A549 (cell line): ENCODE measurements at regions not wholly inside any gene's neighbourhood (a gene's known extent, or its start where the extent isn't known, plus 50 kb on each side); places are given as distances from the start of the nearest gene placed in this dataset.

Experiments
- ATAC-seq, 2 experiments: fragments of 200-7000 bp in 1 of 2; fragments of >200 bp in 1 of 2; cut with Nextera tagmentation in 1 of 2; cut with Tn5 transposase in 1 of 2; 3 replicates each; pipeline versions ENCODE4 v1.8.0 to v1.9.1; 2018 to 2020; ENCODE audit warnings: mild to moderate bottlenecking in 1 of 2, moderate library complexity in 1 of 2
- CTCF ChIA-PET: fragments of 300-600 bp; sonication (Branson Sonifier 250); formaldehyde crosslinking; extraction: SDS; loops from one replicate; lab custom pipeline; 2021; ENCODE audit warnings: antibody characterized with exemption, inconsistent platforms; lab: Yijun Ruan, JAX
- POLR2A ChIA-PET: fragments of 350-600 bp; formaldehyde crosslinking; extraction: SDS; loops from one replicate; lab custom pipeline; 2021; ENCODE audit warnings: antibody characterized with exemption, inconsistent platforms; lab: Yijun Ruan, JAX
- DNase-seq, 2 experiments: peaks; one replicate each; pipeline versions ENCODE4 v3.0.0 to v3.0.0-alpha.2; 2011 to 2016; ENCODE audit warnings: low read depth in 1 of 2, low spot score in 1 of 2
- FAIRE-seq: peaks from 2 replicates; lab custom pipeline; 2011; peaks lifted over from hg19 to GRCh38; lab: Jason Lieb, UNC
- H3K27ac ChIP-seq, 2 experiments: fragments of >200 bp; sonication (Bioruptor Twin); formaldehyde crosslinking; 3 replicates each; pipeline ENCODE4 v1.5.1; 2016 to 2017
- H3K4me1 ChIP-seq: fragments of >200 bp; sonication (Bioruptor Twin); formaldehyde crosslinking; 3 replicates; pipeline ENCODE4 v1.6.1; 2016
- H3K4me2 ChIP-seq: fragments of >200 bp; sonication (Bioruptor Twin); formaldehyde crosslinking; 3 replicates; pipeline ENCODE4 v1.6.1; 2016
- H3K4me3 ChIP-seq: fragments of >200 bp; sonication (Bioruptor Twin); formaldehyde crosslinking; 3 replicates; pipeline ENCODE4 v1.5.1; 2016
- H3K9me3 ChIP-seq: fragments of >200 bp; sonication (Bioruptor Twin); formaldehyde crosslinking; 3 replicates; pipeline ENCODE4 v1.6.1; 2016
- BHLHE40 ChIP-seq: IDR thresholded peaks from 2 replicates; pipeline ENCODE4 v1.6.1; 2012; ENCODE audit warnings: low read depth, low read length, inconsistent platforms
- CBX8 ChIP-seq: fragments of 200-600 bp; sonication (generic); IDR thresholded peaks from 2 replicates; pipeline ENCODE4 v1.6.1; 2016
- CEBPB ChIP-seq, 2 experiments: fragments of >200 bp in 1 of 2; sonication (Bioruptor Twin) in 1 of 2; formaldehyde crosslinking in 1 of 2; IDR thresholded peaks; 2 replicates each; pipeline ENCODE4 v1.6.1; 2012 to 2016
- CHD4 ChIP-seq: fragments of 200-600 bp; sonication (generic); IDR thresholded peaks from 2 replicates; pipeline ENCODE4 v1.6.1; 2016; ENCODE audit warnings: antibody characterized with exemption, mild to moderate bottlenecking, borderline replicate concordance
- CTCF ChIP-seq: fragments of >200 bp; sonication (Bioruptor Twin); formaldehyde crosslinking; IDR thresholded peaks from 3 replicates; pipeline ENCODE4 v1.5.1; 2016
- EHF ChIP-seq: fragments of 250-450 bp; sonication (Bioruptor Pico); IDR thresholded peaks from 2 replicates; pipeline ENCODE4 v1.5.0; 2020; ENCODE audit warnings: mild to moderate bottlenecking
- EHMT2 ChIP-seq: fragments of 200-600 bp; sonication (generic); IDR thresholded peaks from 2 replicates; pipeline ENCODE4 v1.6.1; 2016; ENCODE audit warnings: antibody characterized with exemption, low read depth, mild to moderate bottlenecking, moderate library complexity
- ELK1 ChIP-seq: fragments of 150-350 bp; IDR thresholded peaks from 2 replicates; pipeline ENCODE4 v1.6.1; 2014; ENCODE audit warnings: low read depth, mild to moderate bottlenecking, low read length
- FOSL2 ChIP-seq, 2 experiments: fragments of 450-650 bp in 1 of 2; fragments of >200 bp in 1 of 2; sonication (Bioruptor Twin) in 1 of 2; formaldehyde crosslinking; IDR thresholded peaks; 2 replicates each; pipeline versions ENCODE4 v1.5.0 to v1.6.1; 2016 to 2020; ENCODE audit warnings: mild to moderate bottlenecking in 1 of 2, moderate library complexity in 1 of 2
- GATA3 ChIP-seq: IDR thresholded peaks from 2 replicates; pipeline ENCODE4 v1.6.1; 2012; ENCODE audit warnings: borderline replicate concordance
- HMGXB4 ChIP-seq: fragments of 250-450 bp; sonication (Bioruptor Pico); IDR thresholded peaks from 2 replicates; pipeline ENCODE4 v1.5.0; 2021; ENCODE audit warnings: mild to moderate bottlenecking, moderate library complexity, borderline replicate concordance
- HOXB13 ChIP-seq: fragments of 250-450 bp; sonication (Bioruptor Pico); IDR thresholded peaks from 2 replicates; pipeline ENCODE4 v1.5.0; 2020; ENCODE audit warnings: low read depth, mild to moderate bottlenecking, moderate library complexity
- JUNB ChIP-seq: fragments of >200 bp; sonication (Bioruptor Twin); formaldehyde crosslinking; IDR thresholded peaks from 2 replicates; pipeline ENCODE4 v1.6.1; 2016
- KDM1A ChIP-seq: fragments of 200-600 bp; sonication (generic); IDR thresholded peaks from 2 replicates; pipeline ENCODE4 v1.6.1; 2016; ENCODE audit warnings: low read depth, mild to moderate bottlenecking
- KDM5A ChIP-seq: fragments of 200-600 bp; sonication (generic); IDR thresholded peaks from 2 replicates; pipeline ENCODE4 v1.6.1; 2016; ENCODE audit warnings: antibody characterized with exemption, mild to moderate bottlenecking
- MAZ ChIP-seq: fragments of 150-350 bp; IDR thresholded peaks from 2 replicates; pipeline ENCODE4 v1.6.1; 2014; ENCODE audit warnings: antibody characterized with exemption, low read depth, low read length, borderline replicate concordance
- MYC ChIP-seq: IDR thresholded peaks from 2 replicates; pipeline ENCODE4 v1.6.1; 2012; ENCODE audit warnings: mild to moderate bottlenecking, inconsistent platforms, low read length, improper control_type of control experiment, borderline replicate concordance
- NR3C1 ChIP-seq: fragments of >200 bp; sonication (Bioruptor Twin); formaldehyde crosslinking; IDR thresholded peaks from 3 replicates; pipeline ENCODE4 v1.6.1; 2017
- PHF8 ChIP-seq: fragments of 200-600 bp; sonication (generic); IDR thresholded peaks from 2 replicates; pipeline ENCODE4 v1.6.1; 2016; ENCODE audit warnings: low read depth, mild to moderate bottlenecking, antibody characterized with exemption, moderate library complexity, borderline replicate concordance
- POLR2A ChIP-seq: IDR thresholded peaks from 2 replicates; pipeline ENCODE4 v1.6.1; 2012; ENCODE audit warnings: mild to moderate bottlenecking, low read length
- RARB ChIP-seq: fragments of 250-450 bp; sonication (Bioruptor Pico); IDR thresholded peaks from 2 replicates; pipeline ENCODE4 v1.8.0; 2021; ENCODE audit warnings: mild to moderate bottlenecking, moderate library complexity
- RCOR1 ChIP-seq: fragments of 150-350 bp; IDR thresholded peaks from 2 replicates; pipeline ENCODE4 v1.6.1; 2014; ENCODE audit warnings: antibody characterized with exemption, low read length, low read depth
- RNF2 ChIP-seq: fragments of 200-600 bp; sonication (generic); IDR thresholded peaks from 2 replicates; pipeline ENCODE4 v1.6.1; 2016; ENCODE audit warnings: low read depth, mild to moderate bottlenecking, antibody characterized with exemption, moderate library complexity, borderline replicate concordance
- TFCP2L1 ChIP-seq: fragments of 250-450 bp; sonication (Bioruptor Pico); IDR thresholded peaks from 2 replicates; pipeline ENCODE4 v1.5.0; 2021; ENCODE audit warnings: mild to moderate bottlenecking
- USF2 ChIP-seq: fragments of 450-650 bp; IDR thresholded peaks from 2 replicates; pipeline ENCODE4 v1.6.1; 2014; ENCODE audit warnings: antibody characterized with exemption
- ZC3H11A ChIP-seq: fragments of 450-650 bp; IDR thresholded peaks from 2 replicates; pipeline ENCODE4 v1.6.1; 2014; ENCODE audit warnings: antibody characterized with exemption, mild to moderate bottlenecking
- WGBS: methylation state at CpG from one replicate; pipeline ENCODE4 v1.1.6; 2017; ENCODE audit errors: missing lambda C conversion rate; 5-methylcytosine and 5-hydroxymethylcytosine counted together

GRCh38 chr11:112847568-112847967 is 113.7 kb upstream of the NCAM1 start:
- FAIRE-seq (no peak), ATAC-seq (no peak), DNase-seq (no peak)
- Histone ChIP-seq H3K9me3 (no peaks in the 10 kb centered on the region), H3K4me1 (no peaks in the 10 kb centered on the region), H3K4me2 (no peak overlapping the region), H3K27ac (no peak overlapping the region), H3K4me3 (no peak overlapping the region)
- CTCF ChIA-PET = no interaction called here
- TF ChIP-seq BHLHE40 (no peak), CHD4 (no peak)
- 19% methylated on average over 4 of the region's 4 CpGs for WGBS
- POLR2A ChIA-PET = no interaction called here

- no peak for FAIRE-seq
- H3K4me2 ChIP-seq = no peak overlapping the region
- TF ChIP-seq CTCF (no peak), RNF2 (no peak), CEBPB (IDR thresholded peaks at IDR 0.05) (no peak), GATA3 (no peak), HOXB13 (CRISPR knock-in tag) (no peak), POLR2A (no peak), JUNB (no peak), MYC (no peak), RCOR1 (no peak), TFCP2L1 (CRISPR knock-in tag) (no peak), KDM1A (no peak), BHLHE40 (no peak), FOSL2 (IDR thresholded peaks at IDR 0.05) (no peak), FOSL2 (CRISPR knock-in tag; IDR thresholded peaks at IDR 0.05) (no peak)
- CTCF ChIA-PET = no interaction called here
- H3K4me1 ChIP-seq = no peaks in the 10 kb centered on the region
- 1% methylated on average over 5 of the region's 5 CpGs for WGBS
- no peak overlapping the region for H3K27ac ChIP-seq
- ATAC-seq = no peak
- POLR2A ChIA-PET = no interaction called here
- no peaks in the 10 kb centered on the region for H3K9me3 ChIP-seq
- no peak for DNase-seq
- H3K4me3 ChIP-seq = no peak overlapping the region
These were observed 108.9 kb upstream of the NCAM1 start for GRCh38 chr11:112852143-112852866.

- H3K4me2 ChIP-seq = no peak overlapping the region
- ChIA-PET CTCF (no interaction called here), POLR2A (no interaction called here)
- H3K27ac ChIP-seq = no peak overlapping the region
- FAIRE-seq = no peak
- DNase-seq = no peak
- H3K4me1 ChIP-seq = no peaks in the 10 kb centered on the region
- WGBS = 1% methylated on average over 4 of the region's 4 CpGs
- no peak for ATAC-seq
- no peak for TF ChIP-seq ELK1
- TF ChIP-seq EHMT2 = no peak
- no peak for TF ChIP-seq PHF8
- no peak for TF ChIP-seq KDM1A
- no peak for TF ChIP-seq CBX8
- TF ChIP-seq TFCP2L1 (CRISPR knock-in tag) = no peak
- no peaks in the 10 kb centered on the region for H3K9me3 ChIP-seq
- H3K4me3 ChIP-seq = no peak overlapping the region
These were observed 105.1 kb upstream of the NCAM1 start for GRCh38 chr11:112856133-112856532.

GRCh38 chr11:112856591-112856990 is 104.6 kb upstream of the NCAM1 start:
- POLR2A ChIA-PET = no interaction called here
- ATAC-seq (no peak), DNase-seq (no peak), FAIRE-seq (no peak)
- no peak overlapping the region for H3K4me2 ChIP-seq
- no peak overlapping the region for H3K27ac ChIP-seq
- H3K9me3 ChIP-seq = no peaks in the 10 kb centered on the region
- no peak overlapping the region for H3K4me3 ChIP-seq
- H3K4me1 ChIP-seq = no peaks in the 10 kb centered on the region
- 3% methylated on average over 2 of the region's 2 CpGs for WGBS
- CTCF ChIA-PET = no interaction called here
- TF ChIP-seq USF2 (no peak), HMGXB4 (CRISPR knock-in tag) (no peak), NR3C1 (no peak), MAZ (no peak), KDM1A (no peak), POLR2A (no peak), FOSL2 (IDR thresholded peaks at IDR 0.05) (no peak), FOSL2 (CRISPR knock-in tag; IDR thresholded peaks at IDR 0.05) (no peak), ZC3H11A (no peak), CBX8 (no peak), KDM5A (no peak), BHLHE40 (no peak), RARB (no peak), EHF (CRISPR knock-in tag) (no peak)
